ENCODE measurements at regions not wholly inside any gene's neighbourhood (a gene's known extent, or its start where the extent isn't known, plus 50 kb on each side); places are given as distances from the start of the nearest gene placed in this dataset.

DNA sequence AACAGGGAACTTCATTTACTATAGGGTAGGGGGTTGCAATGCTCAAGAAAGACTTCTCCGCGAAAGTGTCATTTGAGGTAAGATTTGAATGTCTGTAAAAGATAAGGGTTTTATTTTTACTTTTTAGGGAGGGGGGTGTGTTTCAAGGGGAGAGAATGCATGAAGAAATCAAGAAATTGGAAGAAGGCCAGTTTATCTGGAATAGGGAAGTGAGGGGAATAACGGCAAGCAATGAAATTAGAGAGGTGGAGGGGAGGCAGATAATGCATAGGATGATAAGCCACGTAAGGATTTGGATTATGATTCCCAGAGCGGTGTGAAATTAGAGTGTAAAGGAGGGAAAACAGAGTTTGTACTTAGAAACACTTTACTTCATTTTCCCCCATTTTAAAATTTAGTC is 63.0 kb upstream of the MB21D2 start (continued):
- TF ChIP-seq, protein P1, sequence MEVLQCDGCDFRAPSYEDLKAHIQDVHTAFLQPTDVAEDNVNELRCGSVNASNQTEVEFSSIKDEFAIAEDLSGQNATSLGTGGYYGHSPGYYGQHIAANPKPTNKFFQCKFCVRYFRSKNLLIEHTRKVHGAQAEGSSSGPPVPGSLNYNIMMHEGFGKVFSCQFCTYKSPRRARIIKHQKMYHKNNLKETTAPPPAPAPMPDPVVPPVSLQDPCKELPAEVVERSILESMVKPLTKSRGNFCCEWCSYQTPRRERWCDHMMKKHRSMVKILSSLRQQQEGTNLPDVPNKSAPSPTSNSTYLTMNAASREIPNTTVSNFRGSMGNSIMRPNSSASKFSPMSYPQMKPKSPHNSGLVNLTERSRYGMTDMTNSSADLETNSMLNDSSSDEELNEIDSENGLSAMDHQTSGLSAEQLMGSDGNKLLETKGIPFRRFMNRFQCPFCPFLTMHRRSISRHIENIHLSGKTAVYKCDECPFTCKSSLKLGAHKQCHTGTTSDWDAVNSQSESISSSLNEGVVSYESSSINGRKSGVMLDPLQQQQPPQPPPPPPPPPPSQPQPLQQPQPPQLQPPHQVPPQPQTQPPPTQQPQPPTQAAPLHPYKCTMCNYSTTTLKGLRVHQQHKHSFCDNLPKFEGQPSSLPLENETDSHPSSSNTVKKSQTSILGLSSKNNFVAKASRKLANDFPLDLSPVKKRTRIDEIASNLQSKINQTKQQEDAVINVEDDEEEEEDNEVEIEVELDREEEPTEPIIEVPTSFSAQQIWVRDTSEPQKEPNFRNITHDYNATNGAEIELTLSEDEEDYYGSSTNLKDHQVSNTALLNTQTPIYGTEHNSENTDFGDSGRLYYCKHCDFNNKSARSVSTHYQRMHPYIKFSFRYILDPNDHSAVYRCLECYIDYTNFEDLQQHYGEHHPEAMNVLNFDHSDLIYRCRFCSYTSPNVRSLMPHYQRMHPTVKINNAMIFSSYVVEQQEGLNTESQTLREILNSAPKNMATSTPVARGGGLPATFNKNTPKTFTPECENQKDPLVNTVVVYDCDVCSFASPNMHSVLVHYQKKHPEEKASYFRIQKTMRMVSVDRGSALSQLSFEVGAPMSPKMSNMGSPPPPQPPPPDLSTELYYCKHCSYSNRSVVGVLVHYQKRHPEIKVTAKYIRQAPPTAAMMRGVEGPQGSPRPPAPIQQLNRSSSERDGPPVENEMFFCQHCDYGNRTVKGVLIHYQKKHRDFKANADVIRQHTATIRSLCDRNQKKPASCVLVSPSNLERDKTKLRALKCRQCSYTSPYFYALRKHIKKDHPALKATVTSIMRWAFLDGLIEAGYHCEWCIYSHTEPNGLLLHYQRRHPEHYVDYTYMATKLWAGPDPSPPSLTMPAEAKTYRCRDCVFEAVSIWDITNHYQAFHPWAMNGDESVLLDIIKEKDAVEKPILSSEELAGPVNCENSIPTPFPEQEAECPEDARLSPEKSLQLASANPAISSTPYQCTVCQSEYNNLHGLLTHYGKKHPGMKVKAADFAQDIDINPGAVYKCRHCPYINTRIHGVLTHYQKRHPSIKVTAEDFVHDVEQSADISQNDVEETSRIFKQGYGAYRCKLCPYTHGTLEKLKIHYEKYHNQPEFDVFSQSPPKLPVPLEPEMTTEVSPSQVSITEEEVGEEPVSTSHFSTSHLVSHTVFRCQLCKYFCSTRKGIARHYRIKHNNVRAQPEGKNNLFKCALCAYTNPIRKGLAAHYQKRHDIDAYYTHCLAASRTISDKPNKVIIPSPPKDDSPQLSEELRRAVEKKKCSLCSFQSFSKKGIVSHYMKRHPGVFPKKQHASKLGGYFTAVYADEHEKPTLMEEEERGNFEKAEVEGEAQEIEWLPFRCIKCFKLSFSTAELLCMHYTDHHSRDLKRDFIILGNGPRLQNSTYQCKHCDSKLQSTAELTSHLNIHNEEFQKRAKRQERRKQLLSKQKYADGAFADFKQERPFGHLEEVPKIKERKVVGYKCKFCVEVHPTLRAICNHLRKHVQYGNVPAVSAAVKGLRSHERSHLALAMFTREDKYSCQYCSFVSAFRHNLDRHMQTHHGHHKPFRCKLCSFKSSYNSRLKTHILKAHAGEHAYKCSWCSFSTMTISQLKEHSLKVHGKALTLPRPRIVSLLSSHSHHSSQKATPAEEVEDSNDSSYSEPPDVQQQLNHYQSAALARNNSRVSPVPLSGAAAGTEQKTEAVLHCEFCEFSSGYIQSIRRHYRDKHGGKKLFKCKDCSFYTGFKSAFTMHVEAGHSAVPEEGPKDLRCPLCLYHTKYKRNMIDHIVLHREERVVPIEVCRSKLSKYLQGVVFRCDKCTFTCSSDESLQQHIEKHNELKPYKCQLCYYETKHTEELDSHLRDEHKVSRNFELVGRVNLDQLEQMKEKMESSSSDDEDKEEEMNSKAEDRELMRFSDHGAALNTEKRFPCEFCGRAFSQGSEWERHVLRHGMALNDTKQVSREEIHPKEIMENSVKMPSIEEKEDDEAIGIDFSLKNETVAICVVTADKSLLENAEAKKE (CRISPR knock-in tag; IDR thresholded peaks at IDR 0.05), result no peak
- TF ChIP-seq JUNB (IDR thresholded peaks at IDR 0.05; ENCODE audit: unreplicated experiment) (no peak), POLR2AphosphoS5 (IDR thresholded peaks at IDR 0.05; ENCODE audit: low read depth) (no peak)

DNA sequence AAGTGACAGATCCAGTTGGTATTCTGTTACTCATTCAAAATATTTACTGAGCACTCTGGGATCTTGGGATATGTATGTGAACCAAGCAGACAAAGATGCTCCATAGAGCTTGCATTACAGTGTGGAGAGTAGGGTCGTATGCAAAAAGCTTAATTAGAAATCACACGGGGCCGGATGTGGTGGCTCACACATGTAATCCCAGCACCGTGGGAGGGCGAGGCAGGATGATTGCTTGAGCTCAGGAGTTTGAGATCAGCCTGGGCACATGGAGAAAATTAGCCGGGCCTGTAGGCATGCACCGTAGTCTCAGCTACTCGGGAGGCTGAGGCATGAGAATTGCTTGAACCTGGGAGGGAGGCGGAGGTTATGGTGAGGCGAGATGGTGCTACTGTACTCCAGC is 68.7 kb upstream of the MB21D2 start:
- no peaks in the 10 kb centered on the region for H3K4me1 ChIP-seq (ENCODE audit: insufficient read depth)
- H2AFZ ChIP-seq, result no peak overlapping the region
- peaks cover 2% of the 10 kb centered on the region; the same call in 1 of the 3 replicates for H3K4me1 Mint-ChIP-seq
- H3K79me2 ChIP-seq (replicated peaks; ENCODE audit: insufficient read depth), result no peaks in the 10 kb centered on the region
- H3K9me2 ChIP-seq (ENCODE audit: insufficient read depth), result no peaks in the 10 kb centered on the region
- no peak for DNase-seq (ENCODE audit: low spot score)
- H3K9me3 Mint-ChIP-seq, result no peaks in the 10 kb centered on the region
- H3K27me3 Mint-ChIP-seq (ENCODE audit: insufficient read depth, low read depth, poor library complexity), result no peaks in the 10 kb centered on the region
- no peaks in the 10 kb centered on the region for H3K36me3 ChIP-seq (ENCODE audit: insufficient read depth)
- no peak overlapping the region for H3K4me3 Mint-ChIP-seq
- 0 out of 2 replicates have a peak, but pooled peaks cover 2% of the 10 kb centered on the region for H3F3A ChIP-seq (replicated peaks; ENCODE audit: low read depth)
- no peak for ATAC-seq
- no peaks in the 10 kb centered on the region; the same call in 1 of the 2 replicates for H4K20me1 ChIP-seq (replicated peaks; ENCODE audit: insufficient read depth)
- no peaks in the 10 kb centered on the region for H3K36me3 Mint-ChIP-seq (ENCODE audit: low read depth)
- H3K4me2 ChIP-seq, result no peak overlapping the region
- H3K27ac ChIP-seq (ENCODE audit: low read depth), result no peak overlapping the region
- no peak overlapping the region for H3K4me3 ChIP-seq
- no peaks in the 10 kb centered on the region for H3K27me3 ChIP-seq (ENCODE audit: insufficient read depth)
- no peak overlapping the region for H3K27ac Mint-ChIP-seq
- TF ChIP-seq CREB1 (CRISPR knock-in tag; IDR thresholded peaks at IDR 0.05; ENCODE audit: low read depth) (no peak), ZNF114 (CRISPR knock-in tag; IDR thresholded peaks at IDR 0.05) (no peak), EZH2phosphoT487 (IDR thresholded peaks at IDR 0.05; ENCODE audit: unreplicated experiment) (no peak), JUNB (IDR thresholded peaks at IDR 0.05; ENCODE audit: unreplicated experiment) (no peak), NANOG (IDR thresholded peaks at IDR 0.05; ENCODE audit: borderline replicate concordance) (no peak), STAT1 (IDR thresholded peaks at IDR 0.05; ENCODE audit: unreplicated experiment) (no peak), EZH2 (IDR thresholded peaks at IDR 0.05; ENCODE audit: low read depth, unreplicated experiment) (no peak), POLR2AphosphoS5 (IDR thresholded peaks at IDR 0.05; ENCODE audit: low read depth) (no peak), ZNF331 (CRISPR knock-in tag; IDR thresholded peaks at IDR 0.05; ENCODE audit: low read depth) (no peak)
- TF ChIP-seq, protein P2, sequence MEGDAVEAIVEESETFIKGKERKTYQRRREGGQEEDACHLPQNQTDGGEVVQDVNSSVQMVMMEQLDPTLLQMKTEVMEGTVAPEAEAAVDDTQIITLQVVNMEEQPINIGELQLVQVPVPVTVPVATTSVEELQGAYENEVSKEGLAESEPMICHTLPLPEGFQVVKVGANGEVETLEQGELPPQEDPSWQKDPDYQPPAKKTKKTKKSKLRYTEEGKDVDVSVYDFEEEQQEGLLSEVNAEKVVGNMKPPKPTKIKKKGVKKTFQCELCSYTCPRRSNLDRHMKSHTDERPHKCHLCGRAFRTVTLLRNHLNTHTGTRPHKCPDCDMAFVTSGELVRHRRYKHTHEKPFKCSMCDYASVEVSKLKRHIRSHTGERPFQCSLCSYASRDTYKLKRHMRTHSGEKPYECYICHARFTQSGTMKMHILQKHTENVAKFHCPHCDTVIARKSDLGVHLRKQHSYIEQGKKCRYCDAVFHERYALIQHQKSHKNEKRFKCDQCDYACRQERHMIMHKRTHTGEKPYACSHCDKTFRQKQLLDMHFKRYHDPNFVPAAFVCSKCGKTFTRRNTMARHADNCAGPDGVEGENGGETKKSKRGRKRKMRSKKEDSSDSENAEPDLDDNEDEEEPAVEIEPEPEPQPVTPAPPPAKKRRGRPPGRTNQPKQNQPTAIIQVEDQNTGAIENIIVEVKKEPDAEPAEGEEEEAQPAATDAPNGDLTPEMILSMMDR (conservative IDR thresholded peaks at IDR 0.05; ENCODE audit: low read depth in 2 of 2), result no peak
- TF ChIP-seq, protein P3, sequence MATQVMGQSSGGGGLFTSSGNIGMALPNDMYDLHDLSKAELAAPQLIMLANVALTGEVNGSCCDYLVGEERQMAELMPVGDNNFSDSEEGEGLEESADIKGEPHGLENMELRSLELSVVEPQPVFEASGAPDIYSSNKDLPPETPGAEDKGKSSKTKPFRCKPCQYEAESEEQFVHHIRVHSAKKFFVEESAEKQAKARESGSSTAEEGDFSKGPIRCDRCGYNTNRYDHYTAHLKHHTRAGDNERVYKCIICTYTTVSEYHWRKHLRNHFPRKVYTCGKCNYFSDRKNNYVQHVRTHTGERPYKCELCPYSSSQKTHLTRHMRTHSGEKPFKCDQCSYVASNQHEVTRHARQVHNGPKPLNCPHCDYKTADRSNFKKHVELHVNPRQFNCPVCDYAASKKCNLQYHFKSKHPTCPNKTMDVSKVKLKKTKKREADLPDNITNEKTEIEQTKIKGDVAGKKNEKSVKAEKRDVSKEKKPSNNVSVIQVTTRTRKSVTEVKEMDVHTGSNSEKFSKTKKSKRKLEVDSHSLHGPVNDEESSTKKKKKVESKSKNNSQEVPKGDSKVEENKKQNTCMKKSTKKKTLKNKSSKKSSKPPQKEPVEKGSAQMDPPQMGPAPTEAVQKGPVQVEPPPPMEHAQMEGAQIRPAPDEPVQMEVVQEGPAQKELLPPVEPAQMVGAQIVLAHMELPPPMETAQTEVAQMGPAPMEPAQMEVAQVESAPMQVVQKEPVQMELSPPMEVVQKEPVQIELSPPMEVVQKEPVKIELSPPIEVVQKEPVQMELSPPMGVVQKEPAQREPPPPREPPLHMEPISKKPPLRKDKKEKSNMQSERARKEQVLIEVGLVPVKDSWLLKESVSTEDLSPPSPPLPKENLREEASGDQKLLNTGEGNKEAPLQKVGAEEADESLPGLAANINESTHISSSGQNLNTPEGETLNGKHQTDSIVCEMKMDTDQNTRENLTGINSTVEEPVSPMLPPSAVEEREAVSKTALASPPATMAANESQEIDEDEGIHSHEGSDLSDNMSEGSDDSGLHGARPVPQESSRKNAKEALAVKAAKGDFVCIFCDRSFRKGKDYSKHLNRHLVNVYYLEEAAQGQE (IDR thresholded peaks at IDR 0.05; ENCODE audit: unreplicated experiment), result no peak
- TF ChIP-seq, protein P4, sequence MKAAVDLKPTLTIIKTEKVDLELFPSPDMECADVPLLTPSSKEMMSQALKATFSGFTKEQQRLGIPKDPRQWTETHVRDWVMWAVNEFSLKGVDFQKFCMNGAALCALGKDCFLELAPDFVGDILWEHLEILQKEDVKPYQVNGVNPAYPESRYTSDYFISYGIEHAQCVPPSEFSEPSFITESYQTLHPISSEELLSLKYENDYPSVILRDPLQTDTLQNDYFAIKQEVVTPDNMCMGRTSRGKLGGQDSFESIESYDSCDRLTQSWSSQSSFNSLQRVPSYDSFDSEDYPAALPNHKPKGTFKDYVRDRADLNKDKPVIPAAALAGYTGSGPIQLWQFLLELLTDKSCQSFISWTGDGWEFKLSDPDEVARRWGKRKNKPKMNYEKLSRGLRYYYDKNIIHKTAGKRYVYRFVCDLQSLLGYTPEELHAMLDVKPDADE (IDR thresholded peaks at IDR 0.05), result no peak
